T-helper 1 cell treated with Interleukin-12 subunit alpha and Interleukin-12 subunit beta and Interleukin-4 antibody, amounts not matched to agents 30 ng/mL and 1 ng/mL, for 36 hours (primary cell): ENCODE measurements at regions not wholly inside any gene's neighbourhood (a gene's known extent, or its start where the extent isn't known, plus 50 kb on each side); places are given as distances from the start of the nearest gene placed in this dataset.
"Not testable (repeated sequence)": the region's sequence is repeated elsewhere in the genome, so short reads cannot be mapped to it uniquely, and the experiment has no call there.

Source experiments
- intact Hi-C: fragments of 100-400 bp; cut with micrococcal nuclease; formaldehyde crosslinking; loops from one replicate; pipeline ENCODE4 v1.15.1; 2024

GRCh38 chr4:81319657-81320056 lies 104.6 kb upstream of the PRKG2 start:
- intact Hi-C loops = no loop called here

DNA sequence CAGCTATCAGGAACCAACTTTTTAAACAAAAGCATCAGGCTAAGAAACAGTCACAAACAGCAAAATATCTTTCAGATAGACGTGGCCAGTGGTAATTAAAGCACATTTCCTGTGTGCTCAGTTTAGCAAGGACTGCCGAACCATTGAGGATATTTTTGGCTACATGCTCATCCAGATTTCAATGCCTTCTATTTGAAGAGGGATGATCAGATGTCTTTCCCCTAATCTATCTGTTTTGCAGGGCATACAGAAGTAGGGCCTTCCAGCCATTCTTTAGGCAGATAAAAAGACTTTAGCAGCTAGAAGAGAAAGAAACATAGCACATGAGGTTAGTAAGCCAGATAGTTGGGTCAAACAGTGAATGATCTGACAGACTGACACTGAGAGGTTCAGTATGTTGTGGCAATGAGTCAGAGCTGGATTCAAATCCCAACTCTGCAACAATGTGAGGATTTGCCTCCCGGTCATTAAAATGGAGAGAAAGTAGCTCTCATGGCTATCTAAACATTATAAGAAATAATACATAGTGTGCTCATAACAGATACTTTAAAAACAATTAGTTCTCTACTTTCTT lies 100.0 kb upstream of the PRKG2 start:
- intact Hi-C loops = no loop called here

DNA sequence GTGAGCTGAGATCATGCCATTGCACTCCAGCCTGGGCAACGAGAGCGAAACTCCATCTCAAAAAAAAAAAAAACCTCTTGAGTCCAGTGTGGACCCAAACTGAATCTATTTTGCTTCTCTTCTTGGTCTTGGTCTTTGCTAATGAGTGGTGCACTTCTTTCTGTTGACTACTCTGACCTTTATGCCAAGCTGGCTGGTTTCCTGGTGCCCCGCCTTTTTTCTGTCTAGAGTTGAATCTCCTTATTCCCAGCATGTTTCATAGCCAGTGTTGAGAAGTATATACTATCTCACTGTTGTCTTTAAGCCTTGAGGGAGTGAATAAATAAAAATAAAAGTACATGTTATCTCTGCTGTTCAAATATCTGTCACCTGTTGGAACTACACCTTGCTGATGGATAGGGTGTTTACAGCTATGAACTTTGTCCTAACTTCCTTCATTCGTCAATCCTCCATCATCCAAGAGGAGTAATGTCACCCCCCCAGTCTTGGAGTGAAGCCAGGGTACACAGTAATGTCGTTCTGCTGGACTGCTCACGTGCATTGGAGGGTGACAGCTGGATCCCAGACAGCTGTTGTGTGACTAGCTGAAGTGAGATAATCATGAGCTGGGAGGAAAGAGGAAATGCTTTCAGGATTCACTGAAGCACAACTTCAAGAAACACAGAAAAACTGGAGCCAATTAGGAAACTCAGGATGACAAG lies 99.3 kb upstream of the PRKG2 start:
- intact Hi-C loops = no loop called here

GRCh38 chr4:81307991-81308390 lies 93.0 kb upstream of the PRKG2 start:
- intact Hi-C loops = no loop called here

DNA sequence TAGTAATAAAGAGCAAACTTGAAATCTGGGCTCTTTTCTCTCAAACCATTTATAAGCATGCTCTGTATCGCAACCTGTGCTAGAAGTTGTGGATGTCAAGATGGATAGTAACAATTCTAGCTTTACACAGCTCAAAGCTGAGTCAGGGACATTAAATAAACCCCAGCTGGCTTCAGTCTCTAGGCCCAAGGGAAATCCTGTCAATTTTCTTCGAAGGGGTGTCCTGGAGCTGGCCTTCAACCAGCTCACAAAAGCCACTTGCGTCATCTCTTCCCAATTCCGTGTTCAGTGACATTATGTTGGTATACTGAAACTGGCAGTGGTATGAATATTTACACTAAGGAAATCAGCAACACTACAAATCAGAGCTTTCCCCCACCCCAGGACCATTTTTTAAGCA lies 89.8 kb upstream of the PRKG2 start:
- intact Hi-C loops = no loop called here

DNA sequence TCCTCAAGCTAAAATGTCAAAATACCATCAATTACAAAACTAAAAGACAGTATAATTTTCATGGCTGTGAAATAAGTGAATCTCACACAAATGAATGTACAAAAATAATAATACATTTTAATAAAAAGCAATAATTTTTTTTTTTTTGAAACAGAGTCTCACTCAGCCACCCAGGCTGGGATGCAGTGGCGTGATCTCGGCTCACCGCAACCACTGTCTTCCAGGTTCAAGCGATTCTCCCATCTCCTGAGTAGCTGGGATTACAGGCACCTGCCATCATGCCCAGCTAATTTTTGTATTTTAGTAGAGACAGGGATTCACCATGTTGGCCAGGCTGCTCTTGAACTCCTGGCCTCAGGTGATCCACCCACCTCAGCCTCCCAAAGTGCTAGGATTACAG lies 85.3 kb upstream of the PRKG2 start:
- intact Hi-C loops = not testable (repeated sequence)

DNA sequence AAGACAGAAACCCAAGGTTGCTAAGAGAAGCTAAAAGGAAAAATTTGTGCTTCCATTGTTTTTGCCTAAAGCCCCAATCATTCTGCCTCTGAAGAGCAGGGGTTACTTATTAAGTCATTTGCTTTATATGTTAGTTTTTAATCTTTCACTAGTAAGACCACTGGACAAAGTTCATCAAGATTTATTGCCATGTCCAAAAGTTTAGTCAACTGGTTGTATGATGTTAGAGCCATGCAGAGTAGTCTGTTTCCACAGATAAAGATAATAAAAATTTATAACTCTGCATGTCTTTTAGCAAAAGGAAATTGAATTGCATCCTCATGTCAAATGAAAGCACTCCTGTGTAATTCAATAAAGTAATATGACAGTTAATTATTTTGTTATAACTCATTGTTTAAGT lies 75.8 kb upstream of the PRKG2 start:
- intact Hi-C loops = no loop called here

- intact Hi-C loops = no loop called here
These were observed 72.1 kb upstream of the PRKG2 start for GRCh38 chr4:81287101-81287500.

DNA sequence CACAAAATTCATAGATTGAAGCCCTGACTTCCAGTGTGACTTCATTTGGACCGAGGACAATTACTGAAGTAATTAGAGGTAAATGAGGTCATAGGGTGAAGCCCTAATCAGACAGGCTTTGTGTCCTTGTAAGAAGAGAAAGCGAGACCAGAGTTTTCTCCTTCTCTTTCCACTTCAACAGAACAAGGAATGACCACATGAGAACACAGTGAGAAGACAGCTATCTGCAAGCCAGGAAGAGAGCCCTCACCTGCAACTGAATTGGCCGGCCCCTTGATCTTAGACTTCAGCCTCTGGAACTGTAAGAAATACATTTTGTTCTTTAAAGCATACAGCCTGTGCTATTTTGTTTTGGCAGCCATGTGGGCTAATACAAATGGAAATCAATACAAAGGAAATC lies 67.1 kb upstream of the PRKG2 start:
- intact Hi-C loops = no loop called here

GRCh38 chr4:81274460-81274859 lies 59.4 kb upstream of the PRKG2 start:
- intact Hi-C loops = no loop called here

- intact Hi-C loops = no loop called here
These were observed 57.6 kb upstream of the PRKG2 start for GRCh38 chr4:81272671-81273070.
